NCI-H1105 treated with DMSO at 0.1 percent for 48 hours (cell line): ENCODE measurements at regions not wholly inside any gene's neighbourhood (a gene's known extent, or its start where the extent isn't known, plus 50 kb on each side); places are given as distances from the start of the nearest gene placed in this dataset.

Source experiments
- DNase-seq: peaks from one replicate; lab custom pipeline; 2025; lab: John Stamatoyannopoulos, UW

GRCh38 chr15:77737238-77738037, 104.7 kb upstream of the LINGO1 start:
- DNase-seq = no peak

DNA sequence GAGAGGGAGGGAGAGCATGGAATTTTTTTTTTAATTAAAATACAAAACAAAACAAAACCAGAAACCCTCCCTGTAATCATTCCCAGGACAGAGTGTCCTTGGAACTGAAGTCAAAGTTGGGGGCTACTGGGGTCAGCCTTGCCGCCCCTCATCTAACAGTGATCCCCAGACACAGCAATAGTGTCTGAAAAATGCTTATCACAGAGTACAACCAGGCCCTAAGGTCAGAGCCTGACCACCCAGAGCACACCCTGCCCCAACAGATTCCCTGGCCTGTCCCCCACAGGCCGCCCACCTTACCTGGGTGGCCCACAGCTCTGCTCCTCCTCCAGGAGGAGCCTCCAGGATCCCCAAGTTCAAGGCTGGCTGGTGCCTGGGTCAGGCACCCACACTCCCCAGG, 101.6 kb upstream of the LINGO1 start:
- no peak for DNase-seq

DNA sequence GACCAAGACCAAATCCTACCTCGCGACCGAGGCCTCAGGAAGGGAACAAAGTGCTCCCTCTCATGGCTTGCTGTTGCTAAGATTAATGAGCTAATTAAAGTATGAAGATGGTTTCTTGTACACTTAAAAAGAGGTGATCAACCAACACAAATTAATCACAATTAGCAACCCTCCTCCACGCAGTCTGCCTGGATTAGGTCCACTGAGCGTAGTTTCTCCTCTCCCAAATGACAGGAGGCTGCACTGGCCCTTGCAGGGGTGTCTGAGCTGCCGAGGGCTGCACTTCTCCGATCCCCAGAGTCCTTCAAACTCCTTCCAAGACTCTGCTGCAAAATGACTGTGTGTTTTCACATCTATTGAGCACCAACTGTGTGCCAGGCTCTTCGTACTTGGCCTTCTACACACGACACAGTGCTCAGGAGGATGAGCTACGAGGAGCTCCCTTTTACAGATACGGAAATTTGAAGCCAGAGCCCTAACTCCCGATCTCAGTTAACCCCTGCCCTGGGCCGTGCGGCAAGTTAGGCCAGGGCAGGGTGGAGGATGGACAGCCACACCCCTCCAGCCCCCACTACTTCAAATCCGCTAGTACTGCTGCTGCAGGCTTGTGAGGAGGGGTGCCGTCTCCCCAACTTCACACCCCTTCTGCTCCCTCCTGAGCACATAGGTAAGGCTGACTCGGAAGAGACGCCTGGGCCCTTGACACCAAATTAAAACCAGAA, 101.0 kb upstream of the LINGO1 start:
- DNase-seq = no peak

- DNase-seq = no peak
Measured at GRCh38 chr15:77732514-77733335, 100.0 kb upstream of the LINGO1 start.

GRCh38 chr15:77731945-77732344, 99.2 kb upstream of the LINGO1 start:
- DNase-seq = no peak

DNA sequence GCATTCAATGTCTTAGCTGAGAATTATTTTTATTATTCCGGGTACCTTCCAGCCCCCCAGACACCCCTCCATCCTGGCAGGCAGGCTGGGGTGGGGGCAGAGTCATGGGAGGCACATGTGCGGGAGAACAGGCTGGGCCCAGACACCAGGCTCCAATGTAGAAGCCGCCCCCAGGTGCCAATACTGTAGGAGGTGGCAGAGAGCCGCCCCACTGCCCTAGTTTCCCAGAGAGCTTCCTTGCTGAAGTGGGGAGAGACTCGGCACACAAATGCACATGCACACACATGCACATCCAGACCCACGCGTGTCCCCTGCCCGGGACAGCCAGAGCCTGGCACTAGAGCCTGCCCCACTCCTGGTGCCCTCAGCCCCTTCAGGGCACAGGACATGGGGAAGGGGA, 98.4 kb upstream of the LINGO1 start:
- DNase-seq = no peak

DNA sequence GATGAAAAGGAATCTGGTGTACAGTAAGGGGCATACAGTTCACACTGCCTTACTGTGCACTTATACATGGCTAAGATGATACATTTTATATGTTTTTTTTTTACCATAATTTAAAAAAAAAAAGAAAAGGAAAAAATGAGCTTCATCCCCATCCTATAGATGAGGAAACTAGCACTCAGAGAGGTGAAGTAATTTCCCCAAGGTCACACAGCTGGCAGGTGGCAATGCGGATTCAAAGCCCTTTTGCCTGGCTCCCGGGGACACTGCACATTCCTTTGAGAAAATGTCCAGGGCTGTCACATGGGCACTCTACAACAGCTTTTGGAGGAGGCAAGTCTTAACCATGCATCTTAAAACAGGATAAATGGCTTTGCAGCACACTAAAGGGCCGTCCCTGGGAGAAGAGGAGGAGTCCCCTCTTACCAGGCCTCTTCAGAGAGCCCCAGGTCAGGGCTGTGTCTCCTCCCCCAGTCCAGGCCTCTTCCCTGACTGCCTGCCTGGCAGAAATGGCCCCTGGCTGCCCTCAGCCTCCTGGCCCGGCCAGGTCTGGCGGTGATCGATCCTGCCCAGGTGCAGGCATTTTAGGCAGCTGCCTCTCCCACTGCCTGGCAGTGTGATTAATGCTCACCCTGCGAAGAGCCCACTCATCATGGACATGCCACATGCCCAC, 95.1 kb upstream of the LINGO1 start:
- no peak for DNase-seq

- DNase-seq = no peak
Measured at GRCh38 chr15:77724715-77725114, 92.0 kb upstream of the LINGO1 start.

- no peak for DNase-seq
Measured at GRCh38 chr15:77723756-77724155, 91.0 kb upstream of the LINGO1 start.

DNA sequence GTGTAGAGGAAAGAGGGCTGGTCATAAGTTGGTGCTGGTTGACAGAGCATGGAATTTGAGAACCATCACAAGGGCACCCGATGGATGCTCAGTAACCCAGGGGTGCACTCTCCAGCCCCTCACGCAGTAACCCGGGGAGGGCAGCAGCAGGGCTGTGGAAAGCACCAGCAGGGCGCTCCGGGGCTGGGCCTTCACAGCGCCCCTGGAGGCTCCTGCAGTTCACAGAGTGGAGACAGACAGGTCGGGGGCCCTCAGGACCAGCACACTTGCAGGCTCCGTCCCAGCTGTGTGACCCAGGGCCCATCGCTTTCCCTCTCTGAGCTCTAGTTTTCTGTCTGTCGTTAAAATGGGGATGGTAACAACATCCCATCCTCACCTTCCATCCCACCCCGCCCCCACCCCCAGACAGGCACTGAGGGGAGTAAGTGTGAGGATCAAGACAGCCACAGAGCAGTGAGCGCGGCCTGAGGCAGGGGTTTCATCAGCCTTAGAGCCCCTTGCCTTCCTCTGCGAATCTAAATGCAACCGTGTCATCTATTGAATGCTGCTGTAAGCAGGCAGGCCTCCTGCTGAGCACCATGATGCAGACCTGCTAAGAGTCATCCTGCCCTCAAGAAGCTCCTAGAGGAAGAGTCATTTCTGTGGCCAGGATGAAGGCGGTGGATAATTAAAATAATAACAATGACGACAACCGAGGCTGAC, 90.2 kb upstream of the LINGO1 start:
- DNase-seq = no peak

GRCh38 chr15:77721963-77722362, 89.3 kb upstream of the LINGO1 start:
- no peak for DNase-seq

GRCh38 chr15:77720655-77721054, 87.9 kb upstream of the LINGO1 start:
- DNase-seq = no peak

GRCh38 chr15:77720173-77720572, 87.5 kb upstream of the LINGO1 start:
- no peak for DNase-seq

GRCh38 chr15:77719450-77719849, 86.7 kb upstream of the LINGO1 start:
- no peak for DNase-seq

- DNase-seq = peak; percentile 76
Measured at GRCh38 chr15:77717333-77717990, 84.8 kb upstream of the LINGO1 start.

DNA sequence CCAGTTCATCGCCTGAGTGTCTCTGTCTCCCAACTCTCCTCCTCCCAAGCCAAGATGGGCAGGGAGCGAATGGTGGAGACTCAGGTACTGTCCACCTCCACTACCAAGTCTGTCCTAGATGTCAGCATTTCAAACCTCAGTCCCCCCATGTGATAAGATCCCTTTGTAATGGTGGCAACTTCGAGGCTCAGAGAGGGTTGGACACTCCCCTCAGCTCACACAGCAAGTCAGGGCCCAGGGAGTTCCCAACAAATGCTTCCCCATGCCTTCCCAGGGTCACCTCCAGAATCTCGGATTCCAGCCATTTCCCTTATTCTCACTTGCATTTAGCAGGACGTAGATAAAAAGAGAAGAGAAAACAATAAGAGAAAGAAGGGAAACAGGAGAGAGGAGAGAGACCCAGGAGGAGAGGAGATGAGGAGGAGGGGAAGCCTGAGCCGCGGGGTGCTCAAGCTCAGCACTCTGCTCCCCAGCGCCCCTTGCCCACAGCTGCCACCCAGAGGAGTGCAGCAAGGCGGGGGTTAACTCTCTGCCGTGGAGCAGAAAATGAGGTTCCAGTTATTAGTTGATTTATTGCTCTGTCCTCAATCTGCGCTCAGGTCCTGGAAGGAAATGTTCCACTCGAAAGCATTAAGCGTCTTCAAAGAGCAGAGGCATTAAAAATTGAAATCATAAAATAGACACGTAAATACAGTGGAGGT, 84.1 kb upstream of the LINGO1 start:
- peak; percentile 76 for DNase-seq

- DNase-seq = no peak
Measured at GRCh38 chr15:77715860-77716259, 83.1 kb upstream of the LINGO1 start.

GRCh38 chr15:77715051-77715450, 82.3 kb upstream of the LINGO1 start:
- DNase-seq = no peak

DNA sequence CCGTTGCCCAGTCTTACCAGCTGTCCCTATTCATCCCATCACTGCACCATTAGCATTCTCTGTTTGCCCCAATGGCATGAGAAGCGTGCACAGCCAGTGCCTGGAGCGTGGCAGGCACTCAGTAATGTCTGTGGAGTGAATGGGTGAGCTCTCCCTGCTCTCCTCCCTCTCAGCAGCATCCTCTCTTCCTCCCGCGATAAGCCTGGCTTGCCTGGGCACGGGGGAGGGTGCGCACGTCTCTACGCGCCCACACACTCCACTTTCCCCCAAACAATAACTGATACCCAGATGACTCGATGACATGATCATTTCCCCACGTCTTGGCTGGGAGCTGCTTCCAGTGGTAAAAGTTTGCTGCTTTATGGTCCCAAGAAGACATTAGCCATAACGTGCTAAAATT, 81.8 kb upstream of the LINGO1 start:
- no peak for DNase-seq

DNA sequence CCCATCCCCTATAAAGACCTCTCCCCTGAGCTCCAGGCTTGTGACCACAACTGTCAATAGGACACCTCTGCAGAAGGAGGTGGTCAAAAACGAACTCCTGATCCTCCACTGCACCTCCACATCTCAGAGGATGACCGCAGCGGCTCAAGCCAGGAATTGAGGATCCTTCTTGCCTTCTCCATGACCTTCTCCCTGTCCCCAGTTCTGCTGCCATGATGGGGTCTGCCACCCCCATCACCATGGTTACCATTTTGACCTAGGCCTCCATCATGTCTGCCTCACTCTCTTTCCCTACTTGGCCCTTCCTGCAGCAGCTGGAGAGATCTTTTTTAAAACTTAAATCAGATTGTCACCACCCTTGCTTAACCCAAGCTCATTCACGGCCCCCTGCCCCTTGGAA, 81.3 kb upstream of the LINGO1 start:
- no peak for DNase-seq
